Endothelial cell of umbilical vein (primary cell): ENCODE measurements at regions not wholly inside any gene's neighbourhood (a gene's known extent, or its start where the extent isn't known, plus 50 kb on each side); places are given as distances from the start of the nearest gene placed in this dataset.

Experiments used
- CTCF ChIP-seq, 2 donors: IDR thresholded peaks; 1 replicate in 1 of 2; 2 replicates in 1 of 2; pipeline ENCODE4 v1.5.1; 2011; ENCODE audit warnings: low read length in 2 of 2, mild to moderate bottlenecking in 2 of 2, moderate library complexity in 2 of 2, control low read depth in 1 of 2, inconsistent platforms in 1 of 2, low read depth in 1 of 2; ENCODE audit not compliant: insufficient read depth in 1 of 2; ENCODE audit errors: extremely low read depth in 1 of 2
- MAX ChIP-seq: IDR thresholded peaks from 2 replicates; pipeline ENCODE4 v1.6.1; 2011; ENCODE audit not compliant: insufficient read depth, insufficient read length
- MYC ChIP-seq: IDR thresholded peaks from one replicate; pipeline ENCODE4 v1.6.1; 2011; ENCODE audit warnings: mild to moderate bottlenecking, low read depth, low read length
- POLR2AphosphoS5 ChIP-seq: IDR thresholded peaks from 2 replicates; pipeline ENCODE4 v1.6.1; 2012; ENCODE audit warnings: low read depth, mild to moderate bottlenecking, control low read depth, low read length, moderate library complexity; ENCODE audit not compliant: insufficient read depth

GRCh38 chr20:11850901-11851300, 66.8 kb upstream of the BTBD3 start:
- TF ChIP-seq CTCF (IDR thresholded peaks at IDR 0.05; ENCODE audit: extremely low read depth in 1 of 2, insufficient read depth in 1 of 2, low read depth in 1 of 2, low read length in 2 of 2), result no peak
- no peak for TF ChIP-seq MYC
- TF ChIP-seq POLR2AphosphoS5, result no peak
- no peak for TF ChIP-seq MAX
